K562 (cell line): ENCODE measurements at regions not wholly inside any gene's neighbourhood (a gene's known extent, or its start where the extent isn't known, plus 50 kb on each side); places are given as distances from the start of the nearest gene placed in this dataset.

Experiments
- ATAC-seq: fragments of 200-7000 bp; cut with Tn5 transposase; 3 replicates; pipeline ENCODE4 v1.9.1; 2020; ENCODE audit warnings: moderate library complexity
- BruUV-seq: library from RNA; stranded (reverse); fragments of 400-500 nt; replicated peaks from 2 replicates; lab custom pipeline; 2021; lab: Mats Ljungman, UMichigan
- CTCF ChIA-PET: fragments of 300-600 bp; formaldehyde crosslinking; extraction: SDS; loops from one replicate; lab custom pipeline; 2021; ENCODE audit warnings: low intra/inter-chr PET ratio; lab: Yijun Ruan, JAX
- POLR2A ChIA-PET: fragments of 300-600, 350-650 bp; sonication (Branson Sonifier 250); formaldehyde crosslinking; extraction: SDS; loops from one replicate; lab custom pipeline; 2021; ENCODE audit warnings: antibody characterized with exemption, inconsistent platforms; lab: Yijun Ruan, JAX
- DNase-seq, 4 experiments: peaks; one replicate each; pipeline versions ENCODE4 v3.0.0 to v3.0.0-alpha.2; 2011 to 2018; ENCODE audit warnings: low spot score in 3 of 4, mixed read lengths in 3 of 4; ENCODE audit errors: extremely low read depth in 1 of 4
- FAIRE-seq: peaks from 2 replicates; lab custom pipeline; 2011; peaks lifted over from hg19 to GRCh38; lab: Jason Lieb, UNC
- H2AFZ ChIP-seq: 2 replicates; pipeline ENCODE4 v1.6.0; 2011; ENCODE audit warnings: low read depth, low read length, control low read depth, inconsistent platforms
- H3K27ac ChIP-seq: fragments of 200-600 bp; 3 replicates; pipeline ENCODE4 v1.8.0; 2011; ENCODE audit warnings: low read depth, mild to moderate bottlenecking, control low read depth, inconsistent platforms, low read length, moderate library complexity, mixed read lengths; ENCODE audit errors: extremely low read depth
- H3K27me3 ChIP-seq, 2 experiments: fragments of 300-600 bp in 1 of 2; 2 replicates in 1 of 2; 3 replicates in 1 of 2; pipeline versions ENCODE4 v1.6.0 to v1.8.0; 2011; ENCODE audit warnings: inconsistent platforms in 2 of 2, low read length in 2 of 2, mild to moderate bottlenecking in 1 of 2, mixed read lengths in 1 of 2, moderate library complexity in 1 of 2; ENCODE audit not compliant: control insufficient read depth in 2 of 2, insufficient read depth in 2 of 2
- H3K36me3 ChIP-seq: fragments of 300-600 bp; 3 replicates; pipeline ENCODE4 v1.8.0; 2011; ENCODE audit warnings: mild to moderate bottlenecking, low read length, inconsistent platforms; ENCODE audit not compliant: control insufficient read depth, insufficient read depth
- H3K4me1 ChIP-seq, 2 experiments: fragments of 200-600 bp in 1 of 2; replicated peaks in 1 of 2; 2 replicates in 1 of 2; 3 replicates in 1 of 2; pipeline versions ENCODE4 v1.5.1 to v1.8.0; 2011; ENCODE audit warnings: inconsistent platforms in 2 of 2, low read length in 2 of 2, mild to moderate bottlenecking in 1 of 2, mixed read lengths in 1 of 2, moderate library complexity in 1 of 2; ENCODE audit not compliant: control insufficient read depth in 2 of 2, insufficient read depth in 2 of 2
- H3K4me2 ChIP-seq: 2 replicates; pipeline ENCODE4 v1.6.1; 2011; ENCODE audit warnings: low read length, control low read depth, inconsistent platforms, mixed read lengths; ENCODE audit not compliant: insufficient read depth
- H3K4me3 ChIP-seq: fragments of 200-600 bp; sonication (generic), shearing (Covaris generic); 2 replicates; pipeline ENCODE4 v1.5.1; 2016; ENCODE audit warnings: control low read depth, inconsistent platforms
- H3K79me2 ChIP-seq: fragments of 200-600 bp; 3 replicates; pipeline ENCODE4 v1.8.0; 2011; ENCODE audit warnings: low read length, inconsistent platforms; ENCODE audit not compliant: control insufficient read depth, insufficient read depth
- H3K9ac ChIP-seq, 2 experiments: 2 replicates each; pipeline versions ENCODE4 v1.6.0 to v1.6.1; 2011; ENCODE audit warnings: low read depth in 2 of 2, low read length in 2 of 2, control low read depth in 1 of 2, inconsistent platforms in 1 of 2, mild to moderate bottlenecking in 1 of 2, mixed read lengths in 1 of 2; ENCODE audit not compliant: insufficient read depth in 1 of 2
- H3K9me1 ChIP-seq: one replicate; pipeline ENCODE4 v1.6.0; 2011; ENCODE audit warnings: inconsistent platforms, mild to moderate bottlenecking, low read length, moderate library complexity; ENCODE audit not compliant: control insufficient read depth, insufficient read depth
- H3K9me3 ChIP-seq: replicated peaks from 2 replicates; pipeline ENCODE4 v1.5.1; 2011; ENCODE audit warnings: low read depth, low read length, inconsistent platforms; ENCODE audit not compliant: control insufficient read depth, insufficient read depth
- H4K20me1 ChIP-seq: replicated peaks from 2 replicates; pipeline ENCODE4 v1.6.1; 2011; ENCODE audit warnings: low read length, inconsistent platforms, mixed read lengths; ENCODE audit not compliant: control insufficient read depth, insufficient read depth
- ARID2 ChIP-seq: fragments of 450-650 bp; IDR thresholded peaks from 2 replicates; pipeline ENCODE4 v1.6.1; 2017; ENCODE audit warnings: antibody characterized with exemption, mild to moderate bottlenecking
- CXXC5 ChIP-seq: fragments of 250-450 bp; sonication (Bioruptor Pico); IDR thresholded peaks from 2 replicates; pipeline ENCODE4 v1.8.0; 2022; ENCODE audit warnings: inconsistent platforms, mild to moderate bottlenecking, moderate library complexity
- EHMT2 ChIP-seq: fragments of 450-650 bp; IDR thresholded peaks from 2 replicates; pipeline ENCODE4 v1.6.1; 2018; ENCODE audit warnings: antibody characterized with exemption
- HNRNPL ChIP-seq: fragments of 200-400 bp; formaldehyde crosslinking; IDR thresholded peaks from 2 replicates; pipeline ENCODE4 v1.6.1; 2017; ENCODE audit warnings: low read depth, mild to moderate bottlenecking, low read length
- KAT2B ChIP-seq: IDR thresholded peaks from one replicate; pipeline ENCODE4 v1.6.1; 2012; ENCODE audit warnings: low read depth, mild to moderate bottlenecking, control low read depth, inconsistent platforms, low read length, moderate library complexity
- NUFIP1 ChIP-seq: fragments of 450-650 bp; IDR thresholded peaks from 2 replicates; pipeline ENCODE4 v1.6.1; 2018; ENCODE audit not compliant: partially characterized antibody
- RNF2 ChIP-seq: sonication (generic); IDR thresholded peaks from 2 replicates; pipeline ENCODE4 v1.6.1; 2016
- SMC3 ChIP-seq: conservative IDR thresholded peaks from 2 replicates; pipeline ENCODE4 v1.6.1; 2011; ENCODE audit warnings: low read depth, low read length, improper control_type of control experiment; ENCODE audit not compliant: insufficient read depth
- ZNF609 ChIP-seq: sonication (generic); formaldehyde crosslinking; IDR thresholded peaks from 2 replicates; pipeline ENCODE4 v1.8.1; 2023; ENCODE audit warnings: missing genetic modification reagents, mild to moderate bottlenecking, borderline replicate concordance
- WGBS: fragments of 100-300 bp; shearing (Covaris generic); methylation state at CpG from one replicate; pipeline ENCODE4 v1.1.6; 2016; ENCODE audit warnings: low coverage, mixed read lengths; ENCODE audit not compliant: insufficient coverage; ENCODE audit errors: missing lambda C conversion rate; 5-methylcytosine and 5-hydroxymethylcytosine counted together
- in situ Hi-C: fragments of 300-500 bp; cut with MboI; formaldehyde crosslinking; loops from 4 replicates; pipeline ENCODE4 v1.15.0; 2018; ENCODE audit warnings: inconsistent platforms, mixed read lengths
- intact Hi-C: fragments of 100-400 bp; cut with micrococcal nuclease; formaldehyde crosslinking; loops from 2 replicates; pipeline ENCODE4 v1.14.2; 2022
- TF ChIP-seq, protein P1 (sequence below): fragments of 450-650 bp; conservative IDR thresholded peaks from 2 replicates; pipeline ENCODE4 v1.6.1; 2016; ENCODE audit warnings: missing genetic modification characterization, low read depth, mild to moderate bottlenecking, missing compliant biosample characterization, moderate library complexity
- TF ChIP-seq, protein P2 (sequence below): fragments of 450-650 bp; IDR thresholded peaks from 2 replicates; pipeline ENCODE4 v1.6.1; 2016; ENCODE audit warnings: borderline replicate concordance

DNA sequence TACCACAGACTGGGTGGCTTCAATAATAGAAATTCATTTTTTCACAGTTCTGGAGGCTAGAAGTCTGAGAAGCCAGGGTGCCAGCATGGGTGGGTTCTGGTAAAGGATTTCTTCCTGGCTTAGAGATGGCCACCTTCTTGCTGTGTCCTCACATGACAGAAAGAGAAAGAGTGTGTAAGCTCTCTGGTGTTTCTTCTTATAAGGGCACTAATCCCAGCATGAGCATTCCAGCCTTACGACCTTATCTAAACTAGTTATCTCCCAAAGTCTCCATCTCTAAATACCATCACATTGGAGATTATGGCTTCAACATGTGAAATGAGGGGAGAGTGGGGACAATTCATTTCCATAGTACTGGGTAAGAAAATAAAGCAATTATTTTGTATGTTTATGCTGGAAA, 226.5 kb upstream of the TUSC1 start:
- POLR2A ChIA-PET: no interaction called here
- TF ChIP-seq ZNF609 (no peak), NUFIP1 (no peak), SMC3 (no peak), KAT2B (no peak), CXXC5 (CRISPR knock-in tag) (no peak), EHMT2 (no peak), ARID2 (no peak), HNRNPL (no peak), RNF2 (no peak)
- TF ChIP-seq, protein P1, sequence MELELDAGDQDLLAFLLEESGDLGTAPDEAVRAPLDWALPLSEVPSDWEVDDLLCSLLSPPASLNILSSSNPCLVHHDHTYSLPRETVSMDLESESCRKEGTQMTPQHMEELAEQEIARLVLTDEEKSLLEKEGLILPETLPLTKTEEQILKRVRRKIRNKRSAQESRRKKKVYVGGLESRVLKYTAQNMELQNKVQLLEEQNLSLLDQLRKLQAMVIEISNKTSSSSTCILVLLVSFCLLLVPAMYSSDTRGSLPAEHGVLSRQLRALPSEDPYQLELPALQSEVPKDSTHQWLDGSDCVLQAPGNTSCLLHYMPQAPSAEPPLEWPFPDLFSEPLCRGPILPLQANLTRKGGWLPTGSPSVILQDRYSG: no peak
- TF ChIP-seq, protein P2, sequence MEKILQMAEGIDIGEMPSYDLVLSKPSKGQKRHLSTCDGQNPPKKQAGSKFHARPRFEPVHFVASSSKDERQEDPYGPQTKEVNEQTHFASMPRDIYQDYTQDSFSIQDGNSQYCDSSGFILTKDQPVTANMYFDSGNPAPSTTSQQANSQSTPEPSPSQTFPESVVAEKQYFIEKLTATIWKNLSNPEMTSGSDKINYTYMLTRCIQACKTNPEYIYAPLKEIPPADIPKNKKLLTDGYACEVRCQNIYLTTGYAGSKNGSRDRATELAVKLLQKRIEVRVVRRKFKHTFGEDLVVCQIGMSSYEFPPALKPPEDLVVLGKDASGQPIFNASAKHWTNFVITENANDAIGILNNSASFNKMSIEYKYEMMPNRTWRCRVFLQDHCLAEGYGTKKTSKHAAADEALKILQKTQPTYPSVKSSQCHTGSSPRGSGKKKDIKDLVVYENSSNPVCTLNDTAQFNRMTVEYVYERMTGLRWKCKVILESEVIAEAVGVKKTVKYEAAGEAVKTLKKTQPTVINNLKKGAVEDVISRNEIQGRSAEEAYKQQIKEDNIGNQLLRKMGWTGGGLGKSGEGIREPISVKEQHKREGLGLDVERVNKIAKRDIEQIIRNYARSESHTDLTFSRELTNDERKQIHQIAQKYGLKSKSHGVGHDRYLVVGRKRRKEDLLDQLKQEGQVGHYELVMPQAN: no peak

More for the DNA sequence above, 226.5 kb upstream of the TUSC1 start:
- Histone ChIP-seq H3K79me2 (no peaks in the 10 kb centered on the region), H3K9me3 (no peaks in the 10 kb centered on the region), H3K27me3 (no peaks in the 10 kb centered on the region), H3K4me1 (no peaks in the 10 kb centered on the region), H4K20me1 (no peaks in the 10 kb centered on the region), H2AFZ (no peak overlapping the region), H3K27ac (no peak overlapping the region), H3K9ac (no peak overlapping the region), H3K9me1 (no peaks in the 10 kb centered on the region), H3K4me3 (no peak overlapping the region), H3K4me2 (no peak overlapping the region), H3K36me3 (no peaks in the 10 kb centered on the region)
- no CpG with 5 or more reads among the region's 1 CpG for WGBS
- CTCF ChIA-PET: no interaction called here
- intact Hi-C loops (no loop called here), in situ Hi-C loops (no loop called here)
- BruUV-seq: no TSS peak
- no peak for FAIRE-seq
- DNase-seq: no peak
- no peak for ATAC-seq
